HG02943 (cell line): ENCODE measurements at regions not wholly inside any gene's neighbourhood (a gene's known extent, or its start where the extent isn't known, plus 50 kb on each side); places are given as distances from the start of the nearest gene placed in this dataset.
"Not testable (repeated sequence)": the region's sequence is repeated elsewhere in the genome, so short reads cannot be mapped to it uniquely, and the experiment has no call there.

ENCODE experiments used
- ATAC-seq: cut with Tn5 transposase; IDR thresholded peaks from one replicate; pipeline ENCODE4 v1.9.1; 2021; ENCODE audit warnings: mild to moderate bottlenecking, low read depth, moderate library complexity; ENCODE audit not compliant: unreplicated experiment

- ATAC-seq: no peak
These were observed 133.3 kb upstream of the DMRT1 start for GRCh38 chr9:708182-708550.

- no peak for ATAC-seq
These were observed 132.7 kb upstream of the DMRT1 start for GRCh38 chr9:708551-709432.

GRCh38 chr9:710951-711745 lies 130.3 kb upstream of the DMRT1 start:
- ATAC-seq: no peak

GRCh38 chr9:711761-712553 lies 129.5 kb upstream of the DMRT1 start:
- no peak for ATAC-seq

GRCh38 chr9:712643-713042 lies 128.9 kb upstream of the DMRT1 start:
- ATAC-seq: no peak

- no peak for ATAC-seq
These were observed 128.4 kb upstream of the DMRT1 start for GRCh38 chr9:713091-713490.

- ATAC-seq: no peak
These were observed 126.8 kb upstream of the DMRT1 start for GRCh38 chr9:714675-715074.

GRCh38 chr9:715300-715699 lies 126.2 kb upstream of the DMRT1 start:
- no peak for ATAC-seq

GRCh38 chr9:715743-716400 lies 125.6 kb upstream of the DMRT1 start:
- ATAC-seq: no peak

GRCh38 chr9:717722-718121 lies 123.8 kb upstream of the DMRT1 start:
- no peak for ATAC-seq

- ATAC-seq: no peak
These were observed 121.1 kb upstream of the DMRT1 start for GRCh38 chr9:720239-720881.

GRCh38 chr9:722388-722980 lies 119.0 kb upstream of the DMRT1 start:
- no peak for ATAC-seq

GRCh38 chr9:724461-724860 lies 117.0 kb upstream of the DMRT1 start:
- ATAC-seq: not testable (repeated sequence)

- no peak for ATAC-seq
These were observed 115.5 kb upstream of the DMRT1 start for GRCh38 chr9:726005-726404.

- no peak for ATAC-seq
These were observed 113.7 kb upstream of the DMRT1 start for GRCh38 chr9:727767-728166.

- no peak for ATAC-seq
These were observed 113.0 kb upstream of the DMRT1 start for GRCh38 chr9:728535-728934.

- ATAC-seq: no peak
These were observed 110.0 kb upstream of the DMRT1 start for GRCh38 chr9:731474-731873.

- ATAC-seq: no peak
These were observed 106.5 kb upstream of the DMRT1 start for GRCh38 chr9:734831-735511.
